ENCODE measurements at regions not wholly inside any gene's neighbourhood (a gene's known extent, or its start where the extent isn't known, plus 50 kb on each side); places are given as distances from the start of the nearest gene placed in this dataset.
"Not testable (repeated sequence)": the region's sequence is repeated elsewhere in the genome, so short reads cannot be mapped to it uniquely, and the experiment has no call there.

GRCh38 chr2:36302911-36303310 is 52.7 kb upstream of the CRIM1 start:
- Histone ChIP-seq H3K9me3 (ENCODE audit: control insufficient read depth in 2 of 2, insufficient read depth in 1 of 2, low read depth in 1 of 2, low read length in 1 of 2) (no peaks in the 10 kb centered on the region), H3K27me3 (ENCODE audit: control insufficient read depth in 1 of 2, insufficient read depth in 2 of 2, low read length in 2 of 2) (no peaks in the 10 kb centered on the region), H3K4me3 (ENCODE audit: low read depth in 1 of 2, low read length in 2 of 2) (no peak overlapping the region), H3K36me3 (ENCODE audit: control insufficient read depth in 2 of 2, insufficient read depth in 2 of 2, low read length in 1 of 2) (no peaks in the 10 kb centered on the region), H3K27ac (ENCODE audit: low read depth in 2 of 2, low read length in 1 of 2) (no peak overlapping the region), H3K4me1 (ENCODE audit: control insufficient read depth in 2 of 2, insufficient read depth in 2 of 2, low read length in 1 of 2) (no peaks in the 10 kb centered on the region)
- WGBS, 2 donors: 77 to 91% methylated on average over 4 of the region's 4 CpGs

GRCh38 chr2:36301843-36302242 is 53.7 kb upstream of the CRIM1 start:
- Histone ChIP-seq H3K9me3 (ENCODE audit: control insufficient read depth in 2 of 2, insufficient read depth in 1 of 2, low read depth in 1 of 2, low read length in 1 of 2) (no peaks in the 10 kb centered on the region), H3K36me3 (ENCODE audit: control insufficient read depth in 2 of 2, insufficient read depth in 2 of 2, low read length in 1 of 2) (no peaks in the 10 kb centered on the region), H3K27me3 (ENCODE audit: control insufficient read depth in 1 of 2, insufficient read depth in 2 of 2, low read length in 2 of 2) (no peaks in the 10 kb centered on the region), H3K4me3 (ENCODE audit: low read depth in 1 of 2, low read length in 2 of 2) (no peak overlapping the region), H3K4me1 (ENCODE audit: control insufficient read depth in 2 of 2, insufficient read depth in 2 of 2, low read length in 1 of 2) (no peaks in the 10 kb centered on the region), H3K27ac (ENCODE audit: low read depth in 2 of 2, low read length in 1 of 2) (no peak overlapping the region)
- 71 to 87% methylated on average over 5 of the region's 5 CpGs for WGBS, 2 donors

GRCh38 chr2:36300697-36301096 is 54.9 kb upstream of the CRIM1 start:
- Histone ChIP-seq H3K27me3 (ENCODE audit: control insufficient read depth in 1 of 2, insufficient read depth in 2 of 2, low read length in 2 of 2) (no peaks in the 10 kb centered on the region), H3K4me1 (ENCODE audit: control insufficient read depth in 2 of 2, insufficient read depth in 2 of 2, low read length in 1 of 2) (no peaks in the 10 kb centered on the region), H3K4me3 (ENCODE audit: low read depth in 1 of 2, low read length in 2 of 2) (no peak overlapping the region), H3K9me3 (ENCODE audit: control insufficient read depth in 2 of 2, insufficient read depth in 1 of 2, low read depth in 1 of 2, low read length in 1 of 2) (no peaks in the 10 kb centered on the region), H3K36me3 (ENCODE audit: control insufficient read depth in 2 of 2, insufficient read depth in 2 of 2, low read length in 1 of 2) (no peaks in the 10 kb centered on the region), H3K27ac (ENCODE audit: low read depth in 2 of 2, low read length in 1 of 2) (no peak overlapping the region)
- 86 to 94% methylated on average over 5 of the region's 5 CpGs for WGBS, 2 donors

- Histone ChIP-seq H3K27ac (ENCODE audit: low read depth in 2 of 2, low read length in 1 of 2) (no peak overlapping the region), H3K36me3 (ENCODE audit: control insufficient read depth in 2 of 2, insufficient read depth in 2 of 2, low read length in 1 of 2) (no peaks in the 10 kb centered on the region), H3K4me3 (ENCODE audit: low read depth in 1 of 2, low read length in 2 of 2) (no peak overlapping the region), H3K9me3 (ENCODE audit: control insufficient read depth in 2 of 2, insufficient read depth in 1 of 2, low read depth in 1 of 2, low read length in 1 of 2) (no peaks in the 10 kb centered on the region), H3K4me1 (ENCODE audit: control insufficient read depth in 2 of 2, insufficient read depth in 2 of 2, low read length in 1 of 2) (no peaks in the 10 kb centered on the region), H3K27me3 (ENCODE audit: control insufficient read depth in 1 of 2, insufficient read depth in 2 of 2, low read length in 2 of 2) (no peaks in the 10 kb centered on the region)
- 44 to 50% methylated on average over 4 of the region's 4 CpGs for WGBS, 2 donors
Observed at GRCh38 chr2:36296798-36297197, 58.8 kb upstream of the CRIM1 start.

GRCh38 chr2:36294316-36294721 is 61.3 kb upstream of the CRIM1 start:
- Histone ChIP-seq H3K27me3 (ENCODE audit: control insufficient read depth in 1 of 2, insufficient read depth in 2 of 2, low read length in 2 of 2) (no peaks in the 10 kb centered on the region), H3K4me1 (ENCODE audit: control insufficient read depth in 2 of 2, insufficient read depth in 2 of 2, low read length in 1 of 2) (no peaks in the 10 kb centered on the region), H3K36me3 (ENCODE audit: control insufficient read depth in 2 of 2, insufficient read depth in 2 of 2, low read length in 1 of 2) (no peaks in the 10 kb centered on the region), H3K9me3 (ENCODE audit: control insufficient read depth in 2 of 2, insufficient read depth in 1 of 2, low read depth in 1 of 2, low read length in 1 of 2) (no peaks in the 10 kb centered on the region), H3K27ac (ENCODE audit: low read depth in 2 of 2, low read length in 1 of 2) (no peak overlapping the region), H3K4me3 (ENCODE audit: low read depth in 1 of 2, low read length in 2 of 2) (no peak overlapping the region)
- 79 to 85% methylated on average over 3 of the region's 3 CpGs for WGBS, 2 donors

GRCh38 chr2:36290306-36290856 is 65.2 kb upstream of the CRIM1 start:
- Histone ChIP-seq H3K4me3 (ENCODE audit: low read depth in 1 of 2, low read length in 2 of 2) (no peak overlapping the region), H3K9me3 (ENCODE audit: control insufficient read depth in 2 of 2, insufficient read depth in 1 of 2, low read depth in 1 of 2, low read length in 1 of 2) (no peaks in the 10 kb centered on the region), H3K36me3 (ENCODE audit: control insufficient read depth in 2 of 2, insufficient read depth in 2 of 2, low read length in 1 of 2) (no peaks in the 10 kb centered on the region), H3K27ac (ENCODE audit: low read depth in 2 of 2, low read length in 1 of 2) (no peak overlapping the region), H3K27me3 (ENCODE audit: control insufficient read depth in 1 of 2, insufficient read depth in 2 of 2, low read length in 2 of 2) (no peaks in the 10 kb centered on the region), H3K4me1 (ENCODE audit: control insufficient read depth in 2 of 2, insufficient read depth in 2 of 2, low read length in 1 of 2) (no peaks in the 10 kb centered on the region)
- 81 to 82% methylated on average over 6 of the region's 6 CpGs for WGBS, 2 donors

- no peaks in the 10 kb centered on the region for H3K9me3 ChIP-seq (ENCODE audit: control insufficient read depth in 2 of 2, insufficient read depth in 1 of 2, low read depth in 1 of 2, low read length in 1 of 2)
- no peak overlapping the region for H3K27ac ChIP-seq (ENCODE audit: low read depth in 2 of 2, low read length in 1 of 2)
- H3K36me3 ChIP-seq (ENCODE audit: control insufficient read depth in 2 of 2, insufficient read depth in 2 of 2, low read length in 1 of 2): no peaks in the 10 kb centered on the region
- no peaks in the 10 kb centered on the region for H3K4me1 ChIP-seq (ENCODE audit: control insufficient read depth in 2 of 2, insufficient read depth in 2 of 2, low read length in 1 of 2)
- no peak overlapping the region for H3K4me3 ChIP-seq (ENCODE audit: low read depth in 1 of 2, low read length in 2 of 2)
- no peaks in the 10 kb centered on the region for H3K27me3 ChIP-seq (ENCODE audit: control insufficient read depth in 1 of 2, insufficient read depth in 2 of 2, low read length in 2 of 2)
- 80 to 83% methylated on average over 1 of the region's 1 CpG for WGBS, 2 donors
Observed at GRCh38 chr2:36289731-36290130, 65.8 kb upstream of the CRIM1 start.

GRCh38 chr2:36287363-36288275 is 68.0 kb upstream of the CRIM1 start:
- 71 to 72% methylated on average over 6 of the region's 6 CpGs for WGBS, 2 donors
- Histone ChIP-seq H3K27ac (ENCODE audit: low read depth in 2 of 2, low read length in 1 of 2) (no peak overlapping the region), H3K27me3 (ENCODE audit: control insufficient read depth in 1 of 2, insufficient read depth in 2 of 2, low read length in 2 of 2) (no peaks in the 10 kb centered on the region), H3K9me3 (ENCODE audit: control insufficient read depth in 2 of 2, insufficient read depth in 1 of 2, low read depth in 1 of 2, low read length in 1 of 2) (no peaks in the 10 kb centered on the region), H3K36me3 (ENCODE audit: control insufficient read depth in 2 of 2, insufficient read depth in 2 of 2, low read length in 1 of 2) (no peaks in the 10 kb centered on the region), H3K4me3 (ENCODE audit: low read depth in 1 of 2, low read length in 2 of 2) (no peak overlapping the region), H3K4me1 (ENCODE audit: control insufficient read depth in 2 of 2, insufficient read depth in 2 of 2, low read length in 1 of 2) (no peaks in the 10 kb centered on the region)

- H3K27me3 ChIP-seq (ENCODE audit: control insufficient read depth in 1 of 2, insufficient read depth in 2 of 2, low read length in 2 of 2); H3K27ac ChIP-seq (ENCODE audit: low read depth in 2 of 2, low read length in 1 of 2); H3K9me3 ChIP-seq (ENCODE audit: control insufficient read depth in 2 of 2, insufficient read depth in 1 of 2, low read depth in 1 of 2, low read length in 1 of 2); H3K4me1 ChIP-seq (ENCODE audit: control insufficient read depth in 2 of 2, insufficient read depth in 2 of 2, low read length in 1 of 2); H3K36me3 ChIP-seq (ENCODE audit: control insufficient read depth in 2 of 2, insufficient read depth in 2 of 2, low read length in 1 of 2); H3K4me3 ChIP-seq (ENCODE audit: low read depth in 1 of 2, low read length in 2 of 2): not testable (repeated sequence)
- 65 to 76% methylated on average over 7 of the region's 7 CpGs for WGBS, 2 donors
Observed at GRCh38 chr2:36279506-36279905, 76.1 kb upstream of the CRIM1 start.
